ENCODE measurements at regions not wholly inside any gene's neighbourhood (a gene's known extent, or its start where the extent isn't known, plus 50 kb on each side); places are given as distances from the start of the nearest gene placed in this dataset.
"Not testable (repeated sequence)": the region's sequence is repeated elsewhere in the genome, so short reads cannot be mapped to it uniquely, and the experiment has no call there.

DNA sequence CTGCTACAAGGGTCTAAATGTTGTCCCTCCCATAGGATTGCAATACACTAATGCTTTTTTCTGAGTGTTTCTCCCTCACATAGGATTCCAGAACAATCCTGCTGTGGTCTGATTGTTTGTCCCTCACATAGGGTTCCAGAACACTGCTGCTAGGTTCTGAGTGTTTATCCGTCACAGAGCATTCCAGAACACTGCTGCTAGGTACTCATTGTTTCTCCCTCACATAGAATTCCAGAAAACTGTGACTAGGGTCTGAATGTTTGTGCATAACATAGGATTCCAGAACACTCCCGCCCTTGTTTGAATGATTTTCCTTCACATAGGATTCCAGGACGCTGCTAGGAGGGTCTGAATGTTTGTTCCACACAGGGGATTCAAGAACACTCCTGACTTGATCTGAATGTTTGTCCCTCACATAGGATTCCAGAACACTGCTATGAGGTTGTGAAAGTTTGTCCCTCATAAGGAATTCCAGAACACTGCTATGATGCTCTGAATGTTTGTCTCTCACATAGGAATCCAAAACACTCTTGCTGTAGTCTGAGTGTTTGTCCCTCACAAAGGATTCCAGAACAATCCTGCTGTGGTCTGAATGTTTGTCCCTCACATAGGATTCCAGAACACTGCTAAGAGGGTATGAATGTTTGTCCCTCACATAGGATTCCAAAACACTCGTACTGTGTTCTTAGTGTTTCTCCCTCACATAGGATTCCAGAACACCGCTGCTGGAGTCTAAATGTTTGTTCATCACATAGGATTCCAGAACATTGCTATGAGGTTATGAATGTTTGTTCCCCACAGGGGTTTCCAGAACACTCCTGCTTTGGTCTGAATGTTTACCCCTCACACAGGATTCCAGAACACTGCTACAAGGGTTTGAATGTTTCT lies 213.5 kb downstream of the FOXD4L6 start:
- no peaks in the 10 kb centered on the region for H4K20me1 ChIP-seq
- no peak overlapping the region for H3K4me3 ChIP-seq
- no peaks in the 10 kb centered on the region for H3K36me3 ChIP-seq
- H3K4me2 ChIP-seq, result no peak overlapping the region
- peaks cover 16% of the 10 kb centered on the region for H3K9me3 ChIP-seq
- H3K9ac ChIP-seq, result no peak overlapping the region
- TF ChIP-seq Cebpa-rat (IDR thresholded peaks at IDR 0.05), result no peak
- H3K4me1 ChIP-seq, result no peaks in the 10 kb centered on the region
- no peak overlapping the region for H3K27ac ChIP-seq
- H3K27me3 ChIP-seq, result no peaks in the 10 kb centered on the region

GRCh38 chr9:40913928-40914673 lies 214.4 kb downstream of the FOXD4L6 start:
- H3K27me3 ChIP-seq, result no peaks in the 10 kb centered on the region

DNA sequence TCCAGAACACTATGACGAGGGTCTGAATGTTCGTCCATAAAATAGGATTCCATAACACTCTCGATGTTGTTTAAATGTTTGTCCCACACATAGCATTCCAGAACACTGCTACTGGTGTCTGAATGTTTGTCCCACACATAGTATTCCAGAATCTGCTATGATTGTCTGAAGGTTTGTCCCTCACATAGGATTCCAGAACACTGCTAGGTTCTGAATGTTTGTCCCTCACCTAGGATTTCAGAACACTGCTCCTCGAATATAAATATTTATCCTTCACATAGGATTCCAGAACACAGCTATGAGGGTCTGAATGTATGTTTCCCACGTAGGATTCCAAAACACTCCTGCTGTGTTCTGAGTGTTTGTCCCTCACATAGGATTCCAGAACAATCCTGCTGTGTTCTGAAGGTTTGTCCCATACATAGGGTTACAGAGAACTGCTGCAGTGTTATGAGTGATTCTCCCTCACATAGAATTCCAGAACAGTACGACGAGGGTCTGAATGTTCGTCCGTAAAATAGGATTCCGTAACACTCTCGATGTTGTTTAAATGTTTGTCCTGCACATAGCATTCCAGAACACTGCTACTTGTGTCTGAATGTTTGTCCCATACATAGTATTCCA lies 215.3 kb downstream of the FOXD4L6 start:
- TF ChIP-seq Cebpa-rat (IDR thresholded peaks at IDR 0.05), result no peak
- no peak overlapping the region for H3K9ac ChIP-seq
- no peak overlapping the region for H3K4me3 ChIP-seq
- no peaks in the 10 kb centered on the region for H3K36me3 ChIP-seq
- no peaks in the 10 kb centered on the region for H4K20me1 ChIP-seq
- H3K4me1 ChIP-seq, result no peaks in the 10 kb centered on the region
- no peak overlapping the region for H3K4me2 ChIP-seq
- H3K9me3 ChIP-seq, result peaks cover 13% of the 10 kb centered on the region
- no peak overlapping the region for H3K27ac ChIP-seq
- H3K27me3 ChIP-seq, result no peaks in the 10 kb centered on the region

More at GRCh38 chr9:40913928-40914673, 214.4 kb downstream of the FOXD4L6 start:
- Histone ChIP-seq H3K9me3 (peaks cover 13% of the 10 kb centered on the region), H3K36me3 (no peaks in the 10 kb centered on the region), H3K27ac (no peak overlapping the region), H3K4me2 (no peak overlapping the region), H3K4me3 (no peak overlapping the region), H3K4me1 (no peaks in the 10 kb centered on the region), H3K9ac (no peak overlapping the region), H4K20me1 (no peaks in the 10 kb centered on the region)
- no peak for TF ChIP-seq Cebpa-rat (IDR thresholded peaks at IDR 0.05)

DNA sequence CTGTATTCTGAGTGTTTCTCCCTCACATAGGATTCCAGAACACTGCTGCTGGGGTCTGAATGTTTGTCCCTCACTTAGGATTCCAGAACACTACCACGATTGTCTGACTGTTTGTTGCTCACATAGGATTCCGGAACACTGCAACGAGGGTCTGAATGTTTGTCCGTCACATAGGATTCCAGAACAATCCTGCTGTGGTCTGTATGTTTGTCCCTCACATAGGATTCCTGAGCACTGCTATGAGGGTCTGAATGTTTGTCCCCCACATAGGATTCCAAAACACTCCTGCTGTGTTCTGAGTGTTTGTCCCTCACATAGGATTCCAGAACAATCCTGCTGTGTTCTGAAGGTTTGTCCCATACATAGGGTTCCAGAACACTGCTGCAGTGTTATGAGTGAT lies 215.8 kb downstream of the FOXD4L6 start:
- not testable (repeated sequence) for H3K27ac ChIP-seq, H3K9ac ChIP-seq, H3K4me3 ChIP-seq, H3K4me2 ChIP-seq, H3K36me3 ChIP-seq, H4K20me1 ChIP-seq, H3K27me3 ChIP-seq, H3K4me1 ChIP-seq
- peaks cover 13% of the 10 kb centered on the region for H3K9me3 ChIP-seq

- H3K4me3 ChIP-seq, result no peak overlapping the region
- no peak overlapping the region for H3K9ac ChIP-seq
- no peak overlapping the region for H3K4me2 ChIP-seq
- TF ChIP-seq Cebpa-rat (IDR thresholded peaks at IDR 0.05), result no peak
- H3K9me3 ChIP-seq, result peaks cover 17% of the 10 kb centered on the region
- no peaks in the 10 kb centered on the region for H4K20me1 ChIP-seq
- no peaks in the 10 kb centered on the region for H3K36me3 ChIP-seq
- no peaks in the 10 kb centered on the region for H3K27me3 ChIP-seq
- no peak overlapping the region for H3K27ac ChIP-seq
- H3K4me1 ChIP-seq, result no peaks in the 10 kb centered on the region
Observed at GRCh38 chr9:40911647-40912046, 216.8 kb downstream of the FOXD4L6 start.

GRCh38 chr9:40910995-40911394 lies 217.5 kb downstream of the FOXD4L6 start:
- not testable (repeated sequence) for H3K4me3 ChIP-seq, H3K27me3 ChIP-seq, H4K20me1 ChIP-seq, H3K9ac ChIP-seq, H3K36me3 ChIP-seq, H3K4me1 ChIP-seq, H3K27ac ChIP-seq, H3K4me2 ChIP-seq
- H3K9me3 ChIP-seq, result peaks cover 10% of the 10 kb centered on the region; the same call in 1 of the 2 replicates

- TF ChIP-seq Cebpa-rat (IDR thresholded peaks at IDR 0.05), result no peak
- Histone ChIP-seq H3K4me1 (no peaks in the 10 kb centered on the region), H3K4me3 (no peak overlapping the region), H3K9me3 (0 out of 2 replicates have a peak, but pooled peaks cover 5% of the 10 kb centered on the region), H3K27me3 (no peaks in the 10 kb centered on the region), H3K36me3 (no peaks in the 10 kb centered on the region), H3K4me2 (no peak overlapping the region), H3K9ac (no peak overlapping the region), H3K27ac (no peak overlapping the region), H4K20me1 (no peaks in the 10 kb centered on the region)
Observed at GRCh38 chr9:40909821-40910220, 218.7 kb downstream of the FOXD4L6 start.

- H3K36me3 ChIP-seq, H4K20me1 ChIP-seq, H3K9ac ChIP-seq, H3K27me3 ChIP-seq, H3K4me3 ChIP-seq, H3K27ac ChIP-seq, H3K9me3 ChIP-seq, H3K4me2 ChIP-seq, H3K4me1 ChIP-seq: not testable (repeated sequence)
Observed at GRCh38 chr9:40909111-40909510, 219.4 kb downstream of the FOXD4L6 start.

DNA sequence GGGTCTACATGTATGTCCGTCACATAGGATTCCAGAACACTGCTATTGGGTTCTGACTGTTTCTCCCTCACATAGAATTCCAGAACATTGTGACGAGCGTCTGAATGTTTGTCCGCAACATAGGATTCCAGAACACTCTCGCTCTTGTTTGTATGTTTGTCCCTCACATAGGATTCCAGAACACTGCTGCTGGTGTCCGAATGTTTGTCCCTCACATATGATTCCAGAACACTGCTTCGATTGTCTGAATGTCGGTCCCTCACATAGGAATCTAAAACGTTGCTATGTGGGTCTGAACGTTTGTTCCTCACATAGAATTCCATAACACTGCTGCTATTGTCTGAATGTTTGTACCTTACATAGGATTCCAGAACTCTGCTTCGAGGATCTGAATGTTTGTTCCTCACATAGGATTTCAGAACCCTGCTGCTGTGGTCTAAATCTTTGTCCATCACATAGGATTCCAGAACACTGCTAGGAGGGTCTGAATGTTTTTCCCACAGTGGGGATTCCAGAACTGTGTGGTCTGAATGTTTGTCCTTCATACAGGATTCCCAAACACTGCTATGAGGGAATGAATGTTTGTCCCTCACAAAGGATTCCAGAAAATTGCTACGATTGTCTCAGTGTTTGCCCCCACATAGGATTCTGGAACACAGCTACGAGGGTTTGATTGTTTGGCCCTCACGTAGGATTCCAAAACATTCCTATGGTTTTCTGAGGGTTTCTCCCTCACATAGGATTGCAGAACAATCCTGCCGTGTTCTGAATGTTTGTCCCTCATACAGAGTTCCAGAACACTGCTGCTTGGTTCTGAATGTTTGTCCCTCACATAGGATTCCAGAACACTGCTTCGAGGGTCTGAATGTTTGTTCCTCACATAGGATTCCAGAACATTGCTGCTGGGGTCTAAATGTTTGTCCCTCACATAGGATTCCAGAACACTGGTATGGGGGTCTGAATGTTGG lies 220.5 kb downstream of the FOXD4L6 start:
- Histone ChIP-seq H4K20me1 (no peaks in the 10 kb centered on the region), H3K36me3 (no peaks in the 10 kb centered on the region), H3K4me1 (no peaks in the 10 kb centered on the region), H3K4me3 (no peak overlapping the region), H3K27me3 (no peaks in the 10 kb centered on the region), H3K27ac (no peak overlapping the region), H3K9me3 (0 out of 2 replicates have a peak, but pooled peaks cover 5% of the 10 kb centered on the region), H3K9ac (no peak overlapping the region), H3K4me2 (no peak overlapping the region)
- no peak for TF ChIP-seq Cebpa-rat (IDR thresholded peaks at IDR 0.05)

- H3K27ac ChIP-seq, H3K4me1 ChIP-seq, H3K36me3 ChIP-seq, H3K4me3 ChIP-seq, H3K27me3 ChIP-seq, H3K9me3 ChIP-seq, H3K4me2 ChIP-seq, H3K9ac ChIP-seq, H4K20me1 ChIP-seq: not testable (repeated sequence)
Observed at GRCh38 chr9:40906879-40907278, 221.6 kb downstream of the FOXD4L6 start.

DNA sequence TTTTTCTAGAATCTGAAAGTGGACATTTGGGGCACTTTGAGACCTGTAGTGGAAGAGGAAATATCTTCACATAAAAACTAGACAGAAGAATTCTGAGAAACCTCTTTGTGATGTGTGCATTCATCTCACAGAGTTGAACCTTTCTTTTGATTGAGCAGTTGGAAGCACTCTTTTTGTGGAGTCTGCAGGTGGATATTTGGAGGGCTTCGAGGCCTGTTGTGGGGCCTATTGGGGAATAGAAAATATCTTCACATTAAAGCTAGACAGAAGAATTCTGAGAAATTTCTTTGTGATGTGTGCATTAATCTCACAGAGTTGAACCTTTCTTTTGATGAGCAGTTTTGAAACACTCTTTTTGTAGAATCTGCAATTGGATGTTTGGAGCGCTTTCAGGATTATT lies 236.2 kb downstream of the FOXD4L6 start:
- not testable (repeated sequence) for H3K4me2 ChIP-seq, H3K9me3 ChIP-seq, H3K27me3 ChIP-seq, H3K36me3 ChIP-seq, H3K9ac ChIP-seq, H3K4me3 ChIP-seq, H4K20me1 ChIP-seq, H3K27ac ChIP-seq, H3K4me1 ChIP-seq

DNA sequence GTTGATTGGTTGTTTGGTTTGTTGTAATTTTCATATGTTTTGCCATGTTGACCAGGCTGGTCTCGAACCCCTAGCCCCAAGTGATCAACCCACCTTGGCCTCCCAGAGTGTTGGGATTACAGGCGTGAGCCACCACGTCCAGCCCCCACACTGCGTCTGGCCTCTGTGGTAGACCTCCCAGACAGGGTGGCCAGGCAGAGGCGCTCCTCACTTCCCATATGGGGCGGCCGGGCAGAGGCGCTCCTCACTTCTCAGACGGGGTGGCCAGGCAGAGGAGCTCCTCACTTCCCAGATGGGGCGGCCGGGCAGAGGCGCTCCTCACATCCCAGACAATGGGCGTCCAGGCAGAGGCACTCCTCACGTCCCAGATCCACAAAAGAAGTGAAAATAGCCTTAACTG lies 242.6 kb downstream of the FOXD4L6 start:
- H3K4me2 ChIP-seq, H3K36me3 ChIP-seq, H4K20me1 ChIP-seq, H3K27ac ChIP-seq, H3K9ac ChIP-seq, H3K4me1 ChIP-seq, H3K4me3 ChIP-seq, H3K27me3 ChIP-seq: not testable (repeated sequence)
- peaks cover 21% of the 10 kb centered on the region for H3K9me3 ChIP-seq

GRCh38 chr9:40884902-40885490 lies 243.5 kb downstream of the FOXD4L6 start:
- H3K4me1 ChIP-seq, H3K27ac ChIP-seq, H3K4me3 ChIP-seq, H3K27me3 ChIP-seq, H4K20me1 ChIP-seq, H3K9ac ChIP-seq, H3K4me2 ChIP-seq, H3K36me3 ChIP-seq: not testable (repeated sequence)
- peaks cover 21% of the 10 kb centered on the region for H3K9me3 ChIP-seq
